MCF 10A (cell line): ENCODE measurements at regions not wholly inside any gene's neighbourhood (a gene's known extent, or its start where the extent isn't known, plus 50 kb on each side); places are given as distances from the start of the nearest gene placed in this dataset.

ENCODE experiments used
- BruUV-seq: library from RNA; stranded (reverse); fragments of 400-500 nt; replicated peaks from 2 replicates; lab custom pipeline; 2021; lab: Mats Ljungman, UMichigan
- CTCF ChIA-PET: fragments of 300-600 bp; sonication (Branson Sonifier 250); formaldehyde crosslinking; extraction: SDS; loops from one replicate; lab custom pipeline; 2021; ENCODE audit warnings: antibody characterized with exemption, inconsistent platforms; lab: Yijun Ruan, JAX
- POLR2A ChIA-PET: fragments of 300-600, 350-650 bp; sonication (Branson Sonifier 250); formaldehyde crosslinking; extraction: SDS; loops from one replicate; lab custom pipeline; 2020; ENCODE audit warnings: antibody characterized with exemption, inconsistent platforms; lab: Yijun Ruan, JAX
- DNase-seq: peaks from one replicate; pipeline ENCODE4 v3.0.0-alpha.2; 2018; ENCODE audit not compliant: unreplicated experiment
- H3K27ac Mint-ChIP-seq: one replicate; pipeline ENCODE4 v1.8.0; 2022; ENCODE audit warnings: mild to moderate bottlenecking, low read depth, mixed read lengths; ENCODE audit not compliant: unreplicated experiment
- H3K27me3 Mint-ChIP-seq: one replicate; pipeline ENCODE4 v1.8.0; 2022; ENCODE audit warnings: mixed read lengths; ENCODE audit not compliant: insufficient read depth, unreplicated experiment
- H3K36me3 Mint-ChIP-seq: one replicate; pipeline ENCODE4 v1.8.0; 2022; ENCODE audit warnings: mild to moderate bottlenecking, moderate library complexity, mixed read lengths; ENCODE audit not compliant: insufficient read depth, unreplicated experiment
- H3K4me1 Mint-ChIP-seq: one replicate; pipeline ENCODE4 v1.8.0; 2022; ENCODE audit warnings: mixed read lengths; ENCODE audit not compliant: insufficient read depth, unreplicated experiment
- H3K4me3 Mint-ChIP-seq: one replicate; pipeline ENCODE4 v1.8.0; 2022; ENCODE audit warnings: mild to moderate bottlenecking, moderate library complexity, mixed read lengths; ENCODE audit not compliant: unreplicated experiment
- H3K9me3 Mint-ChIP-seq: one replicate; pipeline ENCODE4 v1.8.0; 2022; ENCODE audit warnings: mixed read lengths; ENCODE audit not compliant: unreplicated experiment
- CTCF ChIP-seq: fragments of 200-600 bp; IDR thresholded peaks from one replicate; pipeline ENCODE4 v1.8.0; 2022; ENCODE audit warnings: antibody characterized with exemption, mild to moderate bottlenecking; ENCODE audit not compliant: unreplicated experiment
- intact Hi-C: fragments of 100-400 bp; cut with micrococcal nuclease; formaldehyde crosslinking; loops from 2 replicates; pipeline ENCODE4 v1.14.1; 2022

GRCh38 chr1:18039102-18039501 lies 68.5 kb upstream of the IGSF21 start:
- no TSS peak for BruUV-seq
- H3K27me3 Mint-ChIP-seq = peaks cover 26% of the 10 kb centered on the region
- intact Hi-C loops = no loop called here
- H3K36me3 Mint-ChIP-seq = no peaks in the 10 kb centered on the region
- no peak overlapping the region for H3K27ac Mint-ChIP-seq
- ChIA-PET POLR2A (no interaction called here), CTCF (no interaction called here)
- DNase-seq = no peak
- H3K4me1 Mint-ChIP-seq = no peaks in the 10 kb centered on the region
- no peak overlapping the region for H3K4me3 Mint-ChIP-seq
- no peak for TF ChIP-seq CTCF
- H3K9me3 Mint-ChIP-seq = no peaks in the 10 kb centered on the region

DNA sequence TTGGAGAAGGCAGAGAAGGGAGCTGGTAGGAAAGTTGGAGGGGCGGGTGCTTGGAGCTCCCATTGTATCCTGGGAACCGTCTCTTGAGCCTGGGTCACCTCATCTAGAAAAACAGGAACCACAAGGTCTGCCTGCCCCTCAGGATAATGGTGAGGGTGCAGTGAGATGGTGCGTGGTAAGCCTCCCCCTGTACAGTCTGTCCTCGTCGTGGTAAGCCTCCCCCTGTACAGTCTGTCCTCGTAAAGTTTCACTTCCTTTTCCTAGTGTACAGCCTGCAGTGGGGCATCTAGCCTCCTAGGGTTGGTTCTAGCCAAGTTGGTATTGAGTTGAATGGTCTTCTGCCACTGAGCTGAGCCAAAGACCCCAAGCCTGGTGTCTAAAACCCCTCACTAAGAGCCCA lies 66.5 kb upstream of the IGSF21 start:
- DNase-seq = no peak
- intact Hi-C loops = loop anchor here (1.0 kb wide), 1 partner anchor 118 kb away; no protein-coding TSS in a partner anchor
- Mint-ChIP-seq H3K4me3 (no peak overlapping the region), H3K9me3 (no peaks in the 10 kb centered on the region), H3K27me3 (peaks cover 33% of the 10 kb centered on the region), H3K36me3 (no peaks in the 10 kb centered on the region), H3K4me1 (no peaks in the 10 kb centered on the region), H3K27ac (no peak overlapping the region)
- CTCF ChIA-PET = interaction anchor here (0.7 to 0.8 kb wide), 3 partner anchors 392 to 805 kb away, joined by 3 read pairs; no protein-coding TSS in a partner anchor
- no TSS peak for BruUV-seq
- TF ChIP-seq CTCF = no peak
- POLR2A ChIA-PET = no interaction called here

- Mint-ChIP-seq H3K27ac (no peak overlapping the region), H3K36me3 (no peaks in the 10 kb centered on the region), H3K9me3 (no peaks in the 10 kb centered on the region), H3K4me3 (no peak overlapping the region), H3K4me1 (no peaks in the 10 kb centered on the region), H3K27me3 (peaks cover 33% of the 10 kb centered on the region)
- intact Hi-C loops = loop anchor here (1.0 kb wide), 1 partner anchor 119 kb away; no protein-coding TSS in a partner anchor
- BruUV-seq = no TSS peak
- no peak for TF ChIP-seq CTCF
- ChIA-PET POLR2A (interaction anchor here (0.6 kb wide), 1 partner anchor 782 kb away, joined by 3 read pairs; no protein-coding TSS in a partner anchor), CTCF (interaction anchor here (0.6 to 0.8 kb wide), 3 partner anchors 181 to 515 kb away, joined by 3 to 4 read pairs (median 3); no protein-coding TSS in a partner anchor)
- peak; percentile 13 for DNase-seq
Measured at GRCh38 chr1:18041685-18042355, 65.8 kb upstream of the IGSF21 start.

DNA sequence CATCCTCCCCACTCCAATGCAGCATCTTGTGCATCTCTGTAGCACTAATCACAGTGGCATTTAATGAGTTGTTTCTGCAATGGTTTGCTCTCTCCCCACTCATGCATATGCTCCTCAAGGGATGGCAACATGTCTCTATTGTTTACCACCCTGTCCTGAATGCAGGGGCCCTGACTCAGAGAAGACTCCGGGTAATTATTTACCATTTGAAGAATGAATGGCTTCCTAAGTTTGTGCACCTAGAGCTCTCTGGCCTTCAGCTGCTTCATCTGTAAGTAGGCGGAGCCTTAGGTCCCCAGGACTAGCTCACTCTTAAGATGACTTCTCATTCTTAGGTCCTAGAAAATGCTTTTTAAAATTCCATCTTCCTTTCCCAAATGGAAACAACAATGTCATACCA lies 63.7 kb upstream of the IGSF21 start:
- Mint-ChIP-seq H3K4me3 (no peak overlapping the region), H3K4me1 (no peaks in the 10 kb centered on the region), H3K36me3 (no peaks in the 10 kb centered on the region), H3K27me3 (peaks cover 32% of the 10 kb centered on the region), H3K9me3 (peaks cover under 1% of the 10 kb centered on the region), H3K27ac (no peak overlapping the region)
- POLR2A ChIA-PET = no interaction called here
- intact Hi-C loops = no loop called here
- no TSS peak for BruUV-seq
- CTCF ChIA-PET = interaction anchor here (0.6 kb wide), 1 partner anchor 18 kb away, joined by 4 read pairs; no protein-coding TSS in a partner anchor
- no peak for DNase-seq
- TF ChIP-seq CTCF = no peak
